HG02884 (cell line): ENCODE measurements at regions not wholly inside any gene's neighbourhood (a gene's known extent, or its start where the extent isn't known, plus 50 kb on each side); places are given as distances from the start of the nearest gene placed in this dataset.

Experiments
- ATAC-seq: cut with Tn5 transposase; IDR thresholded peaks from one replicate; pipeline ENCODE4 v1.9.1; 2021; ENCODE audit warnings: mild to moderate bottlenecking, moderate library complexity; ENCODE audit not compliant: unreplicated experiment

DNA sequence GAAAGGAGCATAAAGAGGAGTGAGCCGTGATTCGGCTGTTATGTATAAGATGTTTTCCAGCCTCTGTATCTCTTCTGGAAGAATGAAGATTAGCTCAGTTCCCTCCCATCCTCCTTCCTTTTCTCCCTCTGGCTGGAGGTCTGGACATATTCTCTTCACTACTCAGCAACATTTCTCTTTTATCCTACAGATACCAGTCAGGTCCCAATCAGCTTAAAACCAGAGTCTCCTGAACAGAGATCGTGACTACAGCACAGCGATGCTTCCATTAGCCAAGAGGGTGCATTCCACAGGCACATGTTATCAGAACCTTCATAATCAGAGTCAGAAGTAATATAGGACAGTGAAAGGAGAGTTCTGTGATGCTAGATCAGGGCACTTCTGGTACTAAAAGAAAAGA, 133.9 kb upstream of the SOX4 start:
- no peak for ATAC-seq

- no peak for ATAC-seq
These were observed 131.6 kb upstream of the SOX4 start for GRCh38 chr6:21461844-21462518.

DNA sequence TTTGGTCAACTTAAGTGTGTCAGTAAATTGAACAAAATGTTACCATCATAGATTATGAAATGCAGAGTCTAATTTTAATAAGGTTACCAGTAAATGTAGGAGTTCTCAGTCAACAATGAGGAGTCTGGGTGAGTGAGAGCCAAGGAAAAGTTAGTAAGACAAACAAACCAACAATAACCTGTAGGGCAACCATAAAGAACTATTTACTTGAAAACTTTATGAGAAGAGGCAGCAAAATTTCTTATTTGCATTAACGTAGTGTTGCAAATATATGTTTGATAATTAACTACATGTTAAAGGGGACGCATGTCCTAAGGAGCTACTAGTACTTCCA, 131.1 kb upstream of the SOX4 start:
- ATAC-seq: no peak

- no peak for ATAC-seq
These were observed 126.5 kb upstream of the SOX4 start for GRCh38 chr6:21467091-21467490.

GRCh38 chr6:21468461-21468860, 125.1 kb upstream of the SOX4 start:
- no peak for ATAC-seq

- no peak for ATAC-seq
These were observed 124.3 kb upstream of the SOX4 start for GRCh38 chr6:21469213-21469612.

GRCh38 chr6:21476112-21476511, 117.4 kb upstream of the SOX4 start:
- ATAC-seq: no peak

DNA sequence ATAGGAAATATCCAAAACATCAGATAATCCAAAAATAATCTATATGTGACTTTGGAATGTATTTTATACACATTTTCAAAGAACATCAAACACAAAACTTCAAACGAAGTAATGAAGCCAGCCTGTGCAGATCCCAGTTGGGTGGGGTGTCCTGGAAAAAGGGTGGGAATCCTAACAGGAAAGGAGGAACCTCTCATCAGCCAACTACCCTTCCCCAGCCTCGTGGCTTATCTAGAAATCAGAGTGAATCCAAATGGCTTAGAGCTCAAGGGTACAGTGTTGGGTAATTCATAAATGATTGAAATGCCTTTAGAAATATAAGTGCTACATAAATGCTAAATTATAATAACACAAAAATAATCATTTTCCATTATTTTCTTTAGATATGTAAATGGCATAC, 115.1 kb upstream of the SOX4 start:
- ATAC-seq: no peak

- ATAC-seq: no peak
These were observed 114.5 kb upstream of the SOX4 start for GRCh38 chr6:21478883-21479539.

GRCh38 chr6:21486115-21486514, 107.4 kb upstream of the SOX4 start:
- no peak for ATAC-seq

DNA sequence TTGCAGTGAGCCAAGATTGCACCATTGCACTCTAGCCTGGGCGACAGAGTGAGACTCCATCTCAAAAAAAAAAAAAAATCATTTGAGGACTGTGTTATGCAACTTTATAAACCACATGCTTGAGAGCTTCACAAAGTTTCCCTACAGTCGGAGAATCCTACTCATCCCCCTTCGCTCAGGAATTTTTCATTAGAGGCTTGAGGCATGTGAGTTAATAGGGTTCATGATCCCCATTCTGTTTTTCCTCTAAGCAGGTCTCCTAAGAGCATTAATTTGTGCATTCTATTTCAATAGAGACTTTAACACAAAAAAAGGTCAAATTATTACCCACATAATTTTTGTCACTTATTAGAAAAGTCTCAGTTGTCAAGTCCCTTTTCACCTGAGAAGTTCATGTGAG, 103.7 kb upstream of the SOX4 start:
- no peak for ATAC-seq

GRCh38 chr6:21491955-21492354, 101.6 kb upstream of the SOX4 start:
- no peak for ATAC-seq

GRCh38 chr6:21494505-21494904, 99.0 kb upstream of the SOX4 start:
- ATAC-seq: no peak

DNA sequence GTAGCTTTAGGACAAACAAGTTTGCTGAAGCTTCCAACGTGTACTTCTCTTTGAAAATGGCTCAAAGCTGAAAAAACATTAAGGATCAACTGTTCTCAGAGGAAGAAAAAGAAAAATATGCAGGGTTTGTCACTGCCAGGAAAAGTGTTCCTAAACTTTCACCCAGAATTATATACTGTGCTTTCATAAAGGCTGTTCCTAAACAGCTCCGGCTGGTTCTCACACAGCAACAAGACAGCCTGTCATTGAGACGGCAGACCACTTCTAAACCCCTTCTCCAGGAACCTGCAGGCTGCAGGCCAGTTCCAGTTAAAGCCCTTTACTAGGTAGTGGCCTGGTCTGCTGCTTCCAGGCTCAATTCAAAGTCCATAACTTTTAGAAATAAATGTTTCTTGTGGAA, 97.4 kb upstream of the SOX4 start:
- ATAC-seq: no peak

- no peak for ATAC-seq
These were observed 96.8 kb upstream of the SOX4 start for GRCh38 chr6:21496706-21497105.

- no peak for ATAC-seq
These were observed 93.1 kb upstream of the SOX4 start for GRCh38 chr6:21500314-21501020.

- no peak for ATAC-seq
These were observed 92.6 kb upstream of the SOX4 start for GRCh38 chr6:21501021-21501354.

DNA sequence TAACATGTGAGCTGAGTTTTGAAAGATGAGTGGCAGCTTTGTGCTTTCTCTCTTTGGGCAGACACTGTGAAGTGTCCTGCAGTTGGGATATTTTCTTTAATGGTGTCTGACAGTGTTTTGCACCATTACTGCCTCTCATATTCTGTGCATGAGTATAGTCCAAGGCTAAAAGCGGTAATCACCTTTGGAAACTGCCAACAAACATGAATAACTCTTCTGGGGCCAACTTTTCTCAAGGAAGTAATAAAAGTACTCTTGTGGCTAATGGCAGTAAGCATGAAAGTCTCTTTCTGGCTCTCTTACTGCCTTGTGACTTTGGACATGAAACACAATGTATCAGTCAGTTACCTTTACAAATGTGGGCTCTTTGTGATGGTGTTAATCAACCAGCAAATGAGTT, 91.7 kb upstream of the SOX4 start:
- ATAC-seq: no peak

DNA sequence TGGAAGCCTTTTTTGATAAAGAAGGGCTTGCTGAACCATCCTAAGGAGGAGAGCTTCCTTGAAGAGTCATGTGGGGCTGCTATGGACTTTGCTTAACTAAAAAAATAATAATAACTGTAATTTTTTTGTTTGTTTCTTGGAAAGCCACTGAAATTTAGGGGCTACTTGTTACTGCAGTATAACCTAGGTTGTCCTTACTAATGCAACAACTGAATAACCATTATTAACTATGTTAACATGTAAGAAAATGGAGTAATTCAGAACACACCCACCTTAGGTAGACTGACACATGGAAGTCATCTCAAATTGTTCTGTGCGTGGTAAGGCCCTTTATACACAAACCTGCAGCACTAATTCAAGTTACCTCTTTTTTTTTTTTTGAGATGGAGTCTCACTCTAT, 90.9 kb upstream of the SOX4 start:
- no peak for ATAC-seq

GRCh38 chr6:21504790-21505189, 88.8 kb upstream of the SOX4 start:
- ATAC-seq: no peak

- no peak for ATAC-seq
These were observed 88.0 kb upstream of the SOX4 start for GRCh38 chr6:21505574-21505990.

DNA sequence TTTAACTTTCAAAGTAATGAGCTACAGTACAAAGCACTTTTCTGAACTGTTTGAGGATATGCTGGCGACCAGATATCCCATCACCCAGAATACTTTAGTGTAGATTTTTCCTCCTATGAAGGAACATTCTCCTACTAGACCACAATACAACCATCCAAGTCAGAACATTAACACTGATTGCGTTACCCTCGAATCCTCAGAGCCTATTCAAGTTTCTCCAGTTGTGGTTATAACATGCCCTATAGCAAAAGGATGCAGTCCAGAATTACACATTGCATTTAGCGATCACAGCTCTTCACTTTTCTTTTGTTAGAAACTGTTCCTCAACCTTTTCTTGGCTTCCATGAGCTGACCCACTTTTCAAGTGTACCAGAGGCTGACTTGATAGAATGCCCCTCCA, 87.4 kb upstream of the SOX4 start:
- ATAC-seq: no peak

DNA sequence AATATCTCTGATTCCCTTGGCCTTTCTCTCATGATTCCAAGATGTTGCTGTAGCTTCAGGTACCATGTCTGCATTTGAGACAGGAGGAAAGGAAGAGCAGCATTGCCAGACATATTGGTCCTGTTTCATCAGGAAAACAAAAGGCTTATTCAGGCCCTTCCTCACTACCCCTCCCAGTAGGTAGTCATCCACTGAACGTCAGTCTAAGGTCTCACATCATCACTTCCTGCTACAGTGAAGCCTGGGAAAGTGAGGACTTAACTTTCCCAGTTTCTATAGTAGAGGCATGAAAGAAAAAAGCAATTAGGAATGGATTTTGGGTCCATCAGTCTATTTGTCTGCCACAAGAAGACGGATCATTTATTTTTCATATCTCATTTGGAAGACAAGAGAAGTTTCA, 85.7 kb upstream of the SOX4 start:
- no peak for ATAC-seq
